ENCODE measurements at regions not wholly inside any gene's neighbourhood (a gene's known extent, or its start where the extent isn't known, plus 50 kb on each side); places are given as distances from the start of the nearest gene placed in this dataset.

- CTCF ChIA-PET = no interaction called here
Measured at GRCh38 chr1:163766257-163766918, 444.6 kb downstream of the NUF2 start.

More at GRCh38 chr1:163766257-163766918, 444.6 kb downstream of the NUF2 start:
- peaks cover 2% of the 10 kb centered on the region; the same call in 1 of the 2 replicates for H3K36me3 Mint-ChIP-seq
- H3K9me3 Mint-ChIP-seq = peaks cover 21% of the 10 kb centered on the region
- POLR2A ChIA-PET = no interaction called here
- 0 out of 2 replicates have a peak, but pooled peaks cover 3% of the 10 kb centered on the region for H3K4me1 Mint-ChIP-seq
- H3K4me3 Mint-ChIP-seq = no peak overlapping the region
- H3K27me3 Mint-ChIP-seq (ENCODE audit: low read depth) = peaks cover 4% of the 10 kb centered on the region
- no peak for DNase-seq (ENCODE audit: low spot score)
- TF ChIP-seq ZSCAN18 (CRISPR knock-in tag; IDR thresholded peaks at IDR 0.05) (no peak), CREM (CRISPR knock-in tag; IDR thresholded peaks at IDR 0.05) (no peak), ELF4 (CRISPR knock-in tag; IDR thresholded peaks at IDR 0.05; ENCODE audit: low read depth) (no peak), ERG (CRISPR knock-in tag; IDR thresholded peaks at IDR 0.05) (no peak), HMGXB4 (CRISPR knock-in tag; IDR thresholded peaks at IDR 0.05) (no peak), USF1 (CRISPR knock-in tag; IDR thresholded peaks at IDR 0.05) (no peak), E2F4 (CRISPR knock-in tag; IDR thresholded peaks at IDR 0.05; ENCODE audit: borderline replicate concordance, low read depth) (no peak), NFATC4 (CRISPR knock-in tag; IDR thresholded peaks at IDR 0.05) (no peak), PRDM15 (CRISPR knock-in tag; IDR thresholded peaks at IDR 0.05) (no peak), NR1H2 (CRISPR knock-in tag; IDR thresholded peaks at IDR 0.05) (no peak), ZBTB43 (CRISPR knock-in tag; IDR thresholded peaks at IDR 0.05) (no peak), E2F5 (CRISPR knock-in tag; IDR thresholded peaks at IDR 0.05) (no peak), PRRX2 (CRISPR knock-in tag; IDR thresholded peaks at IDR 0.05) (no peak), ATF3 (CRISPR knock-in tag; conservative IDR thresholded peaks at IDR 0.05) (no peak), HMGA2 (CRISPR knock-in tag; IDR thresholded peaks at IDR 0.05) (no peak), GTF2I (CRISPR knock-in tag; conservative IDR thresholded peaks at IDR 0.05) (no peak), ZNF281 (CRISPR knock-in tag; IDR thresholded peaks at IDR 0.05) (no peak), CREB1 (CRISPR knock-in tag; IDR thresholded peaks at IDR 0.05) (no peak), SOX15 (CRISPR knock-in tag; IDR thresholded peaks at IDR 0.05) (no peak)
- ATAC-seq = no peak
- no peak overlapping the region for H3K27ac Mint-ChIP-seq

All from WTC11 (cell line).